Neural progenitor cell (in vitro differentiated cells): ENCODE measurements at regions not wholly inside any gene's neighbourhood (a gene's known extent, or its start where the extent isn't known, plus 50 kb on each side); places are given as distances from the start of the nearest gene placed in this dataset.
A peak's percentile ranks its signal among the peaks of the same experiment; 100 is the strongest.

Experiments used
- DNase-seq: peaks from one replicate; pipeline ENCODE4 v3.0.0-alpha.2; 2016; ENCODE audit warnings: low spot score
- H2AFZ ChIP-seq: fragments of 200-600 bp; sonication (generic); replicated peaks from 2 replicates; pipeline ENCODE4 v1.6.1; 2016; ENCODE audit warnings: antibody characterized with exemption
- H3F3A ChIP-seq: fragments of 200-600 bp; sonication (generic); 2 replicates; pipeline ENCODE4 v1.6.1; 2016; ENCODE audit warnings: antibody characterized with exemption, low read depth
- H3K27ac ChIP-seq: fragments of 200-600 bp; sonication (generic); 2 replicates; pipeline ENCODE4 v1.5.1; 2016; ENCODE audit warnings: mild to moderate bottlenecking
- H3K27me3 ChIP-seq: fragments of 200-600 bp; sonication (generic); 2 replicates; pipeline ENCODE4 v1.6.1; 2016; ENCODE audit warnings: mild to moderate bottlenecking, moderate library complexity
- H3K36me3 ChIP-seq: fragments of 200-600 bp; sonication (generic); 2 replicates; pipeline ENCODE4 v1.5.1; 2016
- H3K4me1 ChIP-seq: fragments of 200-600 bp; sonication (generic); 2 replicates; pipeline ENCODE4 v1.6.1; 2016; ENCODE audit warnings: mixed run types
- H3K4me2 ChIP-seq: fragments of 200-600 bp; sonication (generic); 2 replicates; pipeline ENCODE4 v1.6.1; 2016
- H3K4me3 ChIP-seq: fragments of 200-600 bp; sonication (generic); 2 replicates; pipeline ENCODE4 v1.5.1; 2016
- H3K79me2 ChIP-seq: fragments of 200-600 bp; sonication (generic); 2 replicates; pipeline ENCODE4 v1.6.1; 2016; ENCODE audit warnings: low read depth
- H3K9ac ChIP-seq: fragments of 200-600 bp; sonication (generic); 2 replicates; pipeline ENCODE4 v1.6.1; 2016
- H3K9me3 ChIP-seq: fragments of 200-600 bp; sonication (generic); 2 replicates; pipeline ENCODE4 v1.5.1; 2016; ENCODE audit warnings: low read depth
- H4K20me1 ChIP-seq: fragments of 200-600 bp; sonication (generic); 2 replicates; pipeline ENCODE4 v1.6.1; 2016; ENCODE audit warnings: low read depth
- H3K27ac Mint-ChIP-seq: 3 replicates; pipeline ENCODE4 v1.8.0; 2021; ENCODE audit warnings: mixed read lengths
- H3K27me3 Mint-ChIP-seq: 2 replicates; pipeline ENCODE4 v1.8.0; 2022; ENCODE audit warnings: low read depth, mild to moderate bottlenecking, inconsistent platforms, moderate library complexity, mixed read lengths; ENCODE audit not compliant: insufficient read depth
- H3K36me3 Mint-ChIP-seq: 3 replicates; pipeline ENCODE4 v1.8.0; 2021; ENCODE audit warnings: mixed read lengths
- H3K4me1 Mint-ChIP-seq: 3 replicates; pipeline ENCODE4 v1.8.0; 2021; ENCODE audit warnings: mixed read lengths
- H3K4me3 Mint-ChIP-seq: 3 replicates; pipeline ENCODE4 v1.8.0; 2021; ENCODE audit warnings: mild to moderate bottlenecking, moderate library complexity, mixed read lengths
- H3K9me3 Mint-ChIP-seq: 3 replicates; pipeline ENCODE4 v1.8.0; 2020; ENCODE audit warnings: mixed read lengths
- EZH2 ChIP-seq: fragments of 200-600 bp; sonication (generic); IDR thresholded peaks from 2 replicates; pipeline ENCODE4 v1.6.1; 2017; ENCODE audit warnings: antibody characterized with exemption, mild to moderate bottlenecking, moderate library complexity
- EZH2phosphoT487 ChIP-seq: fragments of 200-600 bp; sonication (generic); IDR thresholded peaks from 2 replicates; pipeline ENCODE4 v1.6.1; 2017; ENCODE audit warnings: antibody characterized with exemption
- TF ChIP-seq, protein P1 (sequence below): fragments of 200-600 bp; sonication (generic); IDR thresholded peaks from 2 replicates; pipeline ENCODE4 v1.5.1; 2017; ENCODE audit warnings: antibody characterized with exemption, mild to moderate bottlenecking

DNA sequence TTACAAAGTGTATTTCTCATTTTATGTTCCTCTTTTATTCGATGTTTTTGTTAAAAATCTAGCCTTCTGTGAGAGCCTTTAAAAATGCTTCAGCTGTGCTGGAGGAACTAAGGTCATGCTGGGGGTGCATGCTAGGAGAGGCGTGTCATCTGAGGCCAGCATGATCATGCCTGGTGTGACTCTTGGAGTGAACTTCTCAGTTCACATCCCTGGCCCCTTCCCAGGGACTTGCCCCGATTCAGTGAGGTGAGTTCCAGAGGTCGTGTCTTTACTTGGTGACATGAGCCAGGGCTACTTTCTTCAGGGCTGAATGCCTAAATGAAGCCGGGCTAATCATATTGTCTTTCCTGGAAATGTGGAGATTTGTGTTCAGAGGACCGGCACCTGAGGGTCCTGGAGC lies 264.9 kb downstream of the MREG start:
- H3K4me1 ChIP-seq, result no peaks in the 10 kb centered on the region
- Mint-ChIP-seq H3K9me3 (peaks cover 3% of the 10 kb centered on the region), H3K36me3 (no peaks in the 10 kb centered on the region), H3K4me3 (no peak overlapping the region), H3K4me1 (peaks cover 15% of the 10 kb centered on the region), H3K27ac (no peak overlapping the region), H3K27me3 (peaks cover 4% of the 10 kb centered on the region)
- H2AFZ ChIP-seq, result no peak overlapping the region
- H3K4me3 ChIP-seq, result no peak overlapping the region
- no peaks in the 10 kb centered on the region for H3K36me3 ChIP-seq
- TF ChIP-seq, protein P1, sequence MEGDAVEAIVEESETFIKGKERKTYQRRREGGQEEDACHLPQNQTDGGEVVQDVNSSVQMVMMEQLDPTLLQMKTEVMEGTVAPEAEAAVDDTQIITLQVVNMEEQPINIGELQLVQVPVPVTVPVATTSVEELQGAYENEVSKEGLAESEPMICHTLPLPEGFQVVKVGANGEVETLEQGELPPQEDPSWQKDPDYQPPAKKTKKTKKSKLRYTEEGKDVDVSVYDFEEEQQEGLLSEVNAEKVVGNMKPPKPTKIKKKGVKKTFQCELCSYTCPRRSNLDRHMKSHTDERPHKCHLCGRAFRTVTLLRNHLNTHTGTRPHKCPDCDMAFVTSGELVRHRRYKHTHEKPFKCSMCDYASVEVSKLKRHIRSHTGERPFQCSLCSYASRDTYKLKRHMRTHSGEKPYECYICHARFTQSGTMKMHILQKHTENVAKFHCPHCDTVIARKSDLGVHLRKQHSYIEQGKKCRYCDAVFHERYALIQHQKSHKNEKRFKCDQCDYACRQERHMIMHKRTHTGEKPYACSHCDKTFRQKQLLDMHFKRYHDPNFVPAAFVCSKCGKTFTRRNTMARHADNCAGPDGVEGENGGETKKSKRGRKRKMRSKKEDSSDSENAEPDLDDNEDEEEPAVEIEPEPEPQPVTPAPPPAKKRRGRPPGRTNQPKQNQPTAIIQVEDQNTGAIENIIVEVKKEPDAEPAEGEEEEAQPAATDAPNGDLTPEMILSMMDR, result no peak
- no peak for TF ChIP-seq EZH2phosphoT487
- TF ChIP-seq EZH2, result no peak
- no peaks in the 10 kb centered on the region for H3K9me3 ChIP-seq
- no peak overlapping the region for H3K4me2 ChIP-seq
- H4K20me1 ChIP-seq, result no peaks in the 10 kb centered on the region
- no peaks in the 10 kb centered on the region for H3K27me3 ChIP-seq
- no peak for DNase-seq
- no peaks in the 10 kb centered on the region for H3K79me2 ChIP-seq
- H3K9ac ChIP-seq, result no peak overlapping the region
- no peaks in the 10 kb centered on the region for H3F3A ChIP-seq
- H3K27ac ChIP-seq, result no peak overlapping the region

DNA sequence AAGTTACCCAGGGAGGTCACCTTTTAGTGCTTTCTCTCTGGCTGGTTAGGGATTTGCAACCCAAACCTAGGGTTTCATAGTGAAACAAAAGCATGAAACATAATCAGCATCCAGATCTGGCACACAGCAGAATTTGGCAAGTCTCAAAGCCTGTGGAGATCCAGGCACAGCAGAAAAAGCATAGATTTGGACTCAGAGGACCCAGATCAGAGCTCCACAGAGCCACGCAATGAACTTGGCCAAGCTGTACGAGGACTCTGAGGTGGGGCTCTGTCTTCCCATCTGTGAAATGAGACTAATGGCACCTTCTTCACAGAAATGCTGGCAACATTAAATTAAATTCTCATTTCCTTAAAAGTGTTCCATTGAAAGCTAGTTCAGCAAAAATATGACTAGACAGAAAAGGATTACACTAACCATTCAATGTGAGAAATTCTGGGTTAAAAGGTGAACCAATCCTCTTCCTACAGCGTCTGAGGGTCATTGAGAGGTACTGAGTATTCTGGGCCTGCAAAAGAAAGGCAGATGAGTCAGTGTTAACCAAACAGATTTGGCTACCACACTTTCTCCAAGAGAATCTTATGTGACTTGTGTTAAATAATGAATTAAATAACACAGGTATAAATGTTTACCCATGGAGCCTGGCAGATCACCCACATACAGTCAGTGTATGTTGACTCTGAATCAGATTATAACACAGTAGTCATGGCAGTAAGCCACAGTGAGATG lies 266.3 kb downstream of the MREG start:
- H3K27ac ChIP-seq, result no peak overlapping the region
- DNase-seq, result no peak
- no peaks in the 10 kb centered on the region for H3K4me1 ChIP-seq
- H2AFZ ChIP-seq, result no peak overlapping the region
- H3K9me3 ChIP-seq, result no peaks in the 10 kb centered on the region
- H3F3A ChIP-seq, result no peaks in the 10 kb centered on the region
- H3K36me3 Mint-ChIP-seq, result peaks cover 1% of the 10 kb centered on the region
- H3K4me2 ChIP-seq, result no peak overlapping the region
- no peak overlapping the region for H3K9ac ChIP-seq
- H3K36me3 ChIP-seq, result no peaks in the 10 kb centered on the region
- no peaks in the 10 kb centered on the region for H4K20me1 ChIP-seq
- H3K4me3 ChIP-seq, result no peak overlapping the region
- H3K79me2 ChIP-seq, result no peaks in the 10 kb centered on the region
- H3K4me1 Mint-ChIP-seq, result peaks cover 19% of the 10 kb centered on the region
- H3K9me3 Mint-ChIP-seq, result peaks cover 8% of the 10 kb centered on the region
- H3K4me3 Mint-ChIP-seq, result no peak overlapping the region
- H3K27me3 Mint-ChIP-seq, result peaks cover 4% of the 10 kb centered on the region
- no peak overlapping the region for H3K27ac Mint-ChIP-seq
- TF ChIP-seq EZH2phosphoT487 (no peak), EZH2 (no peak)
- TF ChIP-seq, protein P1, result no peak
- H3K27me3 ChIP-seq, result no peaks in the 10 kb centered on the region

DNA sequence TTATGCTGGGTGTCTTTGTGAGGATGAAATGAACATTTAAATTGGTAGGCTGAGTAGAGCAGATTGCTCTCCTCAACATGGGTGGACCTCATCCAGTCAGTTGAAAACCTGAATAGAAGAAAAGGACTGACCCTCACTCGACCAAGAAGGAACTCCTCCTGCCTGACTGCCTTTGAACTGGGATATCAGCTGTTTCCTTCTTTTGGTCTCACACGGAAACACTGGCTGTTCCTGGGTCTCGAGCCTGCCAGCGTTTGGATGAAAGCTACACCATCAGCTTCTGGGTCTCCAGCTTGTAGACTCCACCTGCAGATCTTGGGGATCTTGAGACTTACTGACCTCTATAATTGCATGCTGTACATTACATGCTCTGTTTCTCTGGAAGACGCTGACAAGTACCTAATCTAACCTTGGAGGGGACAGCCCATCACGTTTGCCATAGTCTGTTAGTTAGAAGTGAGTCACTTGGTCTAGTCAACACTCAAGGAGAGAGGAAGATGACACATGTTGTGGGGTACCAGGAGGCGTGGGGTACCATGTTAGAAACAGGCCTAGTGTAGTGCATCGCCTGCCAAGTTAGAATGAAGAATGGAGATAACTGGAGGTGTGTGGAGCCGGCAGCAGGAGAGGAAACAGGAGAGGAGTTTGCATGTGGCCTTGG lies 267.0 kb downstream of the MREG start:
- Histone ChIP-seq H3K4me3 (no peak overlapping the region), H3K4me1 (no peaks in the 10 kb centered on the region), H4K20me1 (no peaks in the 10 kb centered on the region), H3K79me2 (no peaks in the 10 kb centered on the region), H3K27me3 (no peaks in the 10 kb centered on the region), H3K4me2 (no peak overlapping the region), H3K27ac (no peak overlapping the region), H3K36me3 (no peaks in the 10 kb centered on the region), H3K9me3 (no peaks in the 10 kb centered on the region), H2AFZ (no peak overlapping the region), H3F3A (no peaks in the 10 kb centered on the region), H3K9ac (no peak overlapping the region)
- H3K9me3 Mint-ChIP-seq, result peaks cover 8% of the 10 kb centered on the region
- no peak overlapping the region for H3K4me3 Mint-ChIP-seq
- DNase-seq, result no peak
- H3K36me3 Mint-ChIP-seq, result peaks cover 1% of the 10 kb centered on the region
- H3K27me3 Mint-ChIP-seq, result peaks cover 4% of the 10 kb centered on the region
- H3K27ac Mint-ChIP-seq, result peak overlapping the region; percentile 57
- H3K4me1 Mint-ChIP-seq, result peaks cover 16% of the 10 kb centered on the region
- TF ChIP-seq EZH2phosphoT487 (no peak), EZH2 (no peak)
- TF ChIP-seq, protein P1, result no peak
